CD4-positive, alpha-beta T cell (primary cell): ENCODE measurements at regions not wholly inside any gene's neighbourhood (a gene's known extent, or its start where the extent isn't known, plus 50 kb on each side); places are given as distances from the start of the nearest gene placed in this dataset.

Source experiments
- ATAC-seq: fragments of 200-7000 bp; cut with Tn5 transposase; one replicate; pipeline ENCODE4 v1.10.0; 2022; ENCODE audit warnings: mild to moderate bottlenecking; ENCODE audit not compliant: poor library complexity
- CTCF ChIA-PET: fragments of 350-600 bp; sonication (Branson Sonifier 250); formaldehyde crosslinking; loops from one replicate; lab custom pipeline; 2021; ENCODE audit warnings: antibody characterized with exemption, inconsistent platforms; lab: Charles Lee
- POLR2A ChIA-PET: fragments of 350-600 bp; sonication (Branson Sonifier 250); formaldehyde crosslinking; loops from one replicate; lab custom pipeline; 2021; ENCODE audit warnings: antibody characterized with exemption, inconsistent platforms; lab: Charles Lee
- DNase-seq, 14 experiments: peaks; one replicate each; pipeline ENCODE4 v3.0.0-alpha.2; 2013 to 2020; ENCODE audit warnings: mixed read lengths in 2 of 14
- H3K27ac ChIP-seq, 2 donors: one replicate each; pipeline versions ENCODE4 v1.5.1 to v1.7.0; 2013; ENCODE audit warnings: low read length in 2 of 2, low read depth in 1 of 2, mild to moderate bottlenecking in 1 of 2
- H3K27me3 ChIP-seq, 2 experiments: 1 replicate in 1 of 2; 2 replicates in 1 of 2; pipeline versions ENCODE4 v1.6.1 to v1.7.0; 2013; ENCODE audit warnings: low read length in 2 of 2, control low read depth in 1 of 2, mild to moderate bottlenecking in 1 of 2, moderate library complexity in 1 of 2; ENCODE audit not compliant: insufficient read depth in 2 of 2, control insufficient read depth in 1 of 2
- H3K36me3 ChIP-seq: one replicate; pipeline ENCODE4 v1.6.1; 2013; ENCODE audit warnings: low read length, control low read depth; ENCODE audit not compliant: insufficient read depth
- H3K4me1 ChIP-seq: one replicate; pipeline ENCODE4 v1.6.1; 2013; ENCODE audit warnings: low read length, control low read depth; ENCODE audit not compliant: insufficient read depth
- H3K4me3 ChIP-seq: one replicate; pipeline ENCODE4 v1.5.1; 2013; ENCODE audit warnings: mild to moderate bottlenecking, low read length, moderate library complexity
- H3K9me3 ChIP-seq, 2 experiments: 1 replicate in 1 of 2; 2 replicates in 1 of 2; pipeline versions ENCODE4 v1.6.1 to v1.7.0; 2013; ENCODE audit warnings: low read length in 2 of 2, mild to moderate bottlenecking in 2 of 2, control low read depth in 1 of 2, moderate library complexity in 1 of 2; ENCODE audit not compliant: control insufficient read depth in 1 of 2, insufficient read depth in 1 of 2
- H3K27ac Mint-ChIP-seq: one replicate; pipeline ENCODE4 v1.8.0; 2020; ENCODE audit warnings: mixed read lengths
- H3K27me3 Mint-ChIP-seq: one replicate; pipeline ENCODE4 v1.8.0; 2021; ENCODE audit warnings: mixed read lengths
- H3K36me3 Mint-ChIP-seq: one replicate; pipeline ENCODE4 v1.8.0; 2021; ENCODE audit warnings: low read depth, mixed read lengths
- H3K4me1 Mint-ChIP-seq: one replicate; pipeline ENCODE4 v1.8.0; 2021; ENCODE audit warnings: low read depth, mixed read lengths
- H3K4me3 Mint-ChIP-seq: one replicate; pipeline ENCODE4 v1.8.0; 2020; ENCODE audit warnings: mild to moderate bottlenecking, mixed read lengths
- H3K9me3 Mint-ChIP-seq: one replicate; pipeline ENCODE4 v1.8.0; 2020; ENCODE audit warnings: mixed read lengths
- CTCF ChIP-seq: fragments of 200-600 bp; IDR thresholded peaks from one replicate; pipeline ENCODE4 v1.8.0; 2022; ENCODE audit warnings: antibody characterized with exemption, mild to moderate bottlenecking
- intact Hi-C, 2 experiments: fragments of 100-400 bp; cut with DNase I in 1 of 2; cut with micrococcal nuclease in 1 of 2; formaldehyde crosslinking; loops; one replicate each; pipeline versions ENCODE4 v1.15.1 to v1.9.0; 2023 to 2025; cut with DNase I, micrococcal nuclease

- Histone ChIP-seq H3K4me1 (no peaks in the 10 kb centered on the region), H3K27ac (no peak overlapping the region), H3K36me3 (no peaks in the 10 kb centered on the region), H3K4me3 (no peak overlapping the region), H3K9me3 (peaks cover 0 to 5% of the 10 kb centered on the region in 2 experiments), H3K27me3 (peaks cover 0 to 3% of the 10 kb centered on the region in 2 experiments)
- intact Hi-C loops = no loop called here
- Mint-ChIP-seq H3K4me3 (no peak overlapping the region), H3K9me3 (no peaks in the 10 kb centered on the region), H3K4me1 (no peaks in the 10 kb centered on the region), H3K27ac (no peak overlapping the region), H3K36me3 (no peaks in the 10 kb centered on the region), H3K27me3 (peaks cover 36% of the 10 kb centered on the region)
- POLR2A ChIA-PET = no interaction called here
- CTCF ChIA-PET = no interaction called here
- TF ChIP-seq CTCF = no peak
- no peak for DNase-seq
- no peak for ATAC-seq
These were observed 70.0 kb upstream of the FRMD1 start for GRCh38 chr6:168149015-168149414.

GRCh38 chr6:168148231-168148849 lies 69.3 kb upstream of the FRMD1 start:
- ChIA-PET POLR2A (no interaction called here), CTCF (no interaction called here)
- Histone ChIP-seq H3K27ac (no peak overlapping the region), H3K4me3 (no peak overlapping the region), H3K4me1 (no peaks in the 10 kb centered on the region), H3K27me3 (peaks cover 0 to 3% of the 10 kb centered on the region in 2 experiments), H3K9me3 (peaks cover 0 to 5% of the 10 kb centered on the region in 2 experiments), H3K36me3 (no peaks in the 10 kb centered on the region)
- no peaks in the 10 kb centered on the region for H3K9me3 Mint-ChIP-seq
- H3K27ac Mint-ChIP-seq = no peak overlapping the region
- H3K4me1 Mint-ChIP-seq = no peaks in the 10 kb centered on the region
- intact Hi-C loops = no loop called here
- peaks cover 36% of the 10 kb centered on the region for H3K27me3 Mint-ChIP-seq
- ATAC-seq = no peak
- H3K36me3 Mint-ChIP-seq = no peaks in the 10 kb centered on the region
- no peak for DNase-seq
- no peak for TF ChIP-seq CTCF
- H3K4me3 Mint-ChIP-seq = no peak overlapping the region

GRCh38 chr6:168147205-168147738 lies 68.3 kb upstream of the FRMD1 start:
- Histone ChIP-seq H3K27me3 (peaks cover 0 to 3% of the 10 kb centered on the region in 2 experiments), H3K9me3 (peaks cover 0 to 5% of the 10 kb centered on the region in 2 experiments), H3K27ac (no peak overlapping the region), H3K4me3 (no peak overlapping the region), H3K36me3 (no peaks in the 10 kb centered on the region), H3K4me1 (no peaks in the 10 kb centered on the region)
- Mint-ChIP-seq H3K9me3 (no peaks in the 10 kb centered on the region), H3K4me3 (no peak overlapping the region), H3K27ac (no peak overlapping the region), H3K4me1 (no peaks in the 10 kb centered on the region), H3K27me3 (peaks cover 36% of the 10 kb centered on the region), H3K36me3 (no peaks in the 10 kb centered on the region)
- ChIA-PET POLR2A (no interaction called here), CTCF (no interaction called here)
- no peak for TF ChIP-seq CTCF
- intact Hi-C loops = no loop called here
- ATAC-seq = no peak
- DNase-seq = no peak
